ENCODE measurements at regions not wholly inside any gene's neighbourhood (a gene's known extent, or its start where the extent isn't known, plus 50 kb on each side); places are given as distances from the start of the nearest gene placed in this dataset.

DNA sequence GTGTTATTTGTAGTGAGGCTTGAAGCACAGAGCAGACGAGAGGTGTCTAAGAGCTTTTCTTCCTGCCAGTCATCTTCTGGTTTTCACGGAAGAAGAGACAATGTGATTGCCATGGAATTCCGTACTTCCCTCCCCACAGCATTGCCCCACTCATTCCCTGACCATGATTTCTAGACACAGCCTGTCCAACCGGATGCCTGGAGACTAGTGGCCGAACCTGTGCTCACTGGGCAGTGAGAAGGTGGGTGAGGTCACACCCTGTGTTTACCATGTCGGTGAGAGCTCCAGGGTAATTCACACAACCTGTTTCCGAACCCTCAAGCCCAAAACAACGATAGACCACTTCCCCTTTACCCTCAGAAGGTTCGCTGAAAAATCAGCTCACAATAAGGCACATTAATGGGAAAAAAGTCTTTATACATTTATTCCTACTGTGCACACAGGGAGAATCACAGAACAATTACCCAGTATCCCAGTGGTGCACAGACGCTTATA lies 271.9 kb upstream of the FMN2 start:
- TF ChIP-seq, protein P1, sequence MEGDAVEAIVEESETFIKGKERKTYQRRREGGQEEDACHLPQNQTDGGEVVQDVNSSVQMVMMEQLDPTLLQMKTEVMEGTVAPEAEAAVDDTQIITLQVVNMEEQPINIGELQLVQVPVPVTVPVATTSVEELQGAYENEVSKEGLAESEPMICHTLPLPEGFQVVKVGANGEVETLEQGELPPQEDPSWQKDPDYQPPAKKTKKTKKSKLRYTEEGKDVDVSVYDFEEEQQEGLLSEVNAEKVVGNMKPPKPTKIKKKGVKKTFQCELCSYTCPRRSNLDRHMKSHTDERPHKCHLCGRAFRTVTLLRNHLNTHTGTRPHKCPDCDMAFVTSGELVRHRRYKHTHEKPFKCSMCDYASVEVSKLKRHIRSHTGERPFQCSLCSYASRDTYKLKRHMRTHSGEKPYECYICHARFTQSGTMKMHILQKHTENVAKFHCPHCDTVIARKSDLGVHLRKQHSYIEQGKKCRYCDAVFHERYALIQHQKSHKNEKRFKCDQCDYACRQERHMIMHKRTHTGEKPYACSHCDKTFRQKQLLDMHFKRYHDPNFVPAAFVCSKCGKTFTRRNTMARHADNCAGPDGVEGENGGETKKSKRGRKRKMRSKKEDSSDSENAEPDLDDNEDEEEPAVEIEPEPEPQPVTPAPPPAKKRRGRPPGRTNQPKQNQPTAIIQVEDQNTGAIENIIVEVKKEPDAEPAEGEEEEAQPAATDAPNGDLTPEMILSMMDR (IDR thresholded peaks at IDR 0.05) = no peak
- no peak for TF ChIP-seq POLR2A (IDR thresholded peaks at IDR 0.05)
